ENCODE measurements at regions not wholly inside any gene's neighbourhood (a gene's known extent, or its start where the extent isn't known, plus 50 kb on each side); places are given as distances from the start of the nearest gene placed in this dataset.
"Not testable (repeated sequence)": the region's sequence is repeated elsewhere in the genome, so short reads cannot be mapped to it uniquely, and the experiment has no call there.

GRCh38 chr2:105525201-105525600, 126.3 kb upstream of the FHL2 start:
- DNase-seq, result no peak

- no peak for DNase-seq
These were observed 123.8 kb upstream of the FHL2 start for GRCh38 chr2:105522645-105523044.

GRCh38 chr2:105521616-105522015, 122.8 kb upstream of the FHL2 start:
- no peak for DNase-seq

- DNase-seq, result peak in 1 of 2 donors; percentile 29
These were observed 122.3 kb upstream of the FHL2 start for GRCh38 chr2:105521176-105521575.

- DNase-seq, result no peak
These were observed 120.7 kb upstream of the FHL2 start for GRCh38 chr2:105519516-105519915.

- DNase-seq, result no peak
These were observed 120.0 kb upstream of the FHL2 start for GRCh38 chr2:105518897-105519296.

- DNase-seq, result no peak
These were observed 119.2 kb upstream of the FHL2 start for GRCh38 chr2:105517814-105518705.

GRCh38 chr2:105515581-105516415, 116.9 kb upstream of the FHL2 start:
- DNase-seq, result no peak

- DNase-seq, result no peak
These were observed 115.7 kb upstream of the FHL2 start for GRCh38 chr2:105514576-105514975.

GRCh38 chr2:105510761-105511528, 112.1 kb upstream of the FHL2 start:
- no peak for DNase-seq

- no peak for DNase-seq
These were observed 110.6 kb upstream of the FHL2 start for GRCh38 chr2:105509269-105510086.

- DNase-seq, result not testable (repeated sequence)
These were observed 108.0 kb upstream of the FHL2 start for GRCh38 chr2:105506860-105507259.

- DNase-seq, result no peak
These were observed 105.6 kb upstream of the FHL2 start for GRCh38 chr2:105504459-105504858.

- no peak for DNase-seq
These were observed 103.9 kb upstream of the FHL2 start for GRCh38 chr2:105502625-105503334.

GRCh38 chr2:105498281-105498846, 99.5 kb upstream of the FHL2 start:
- DNase-seq, result no peak

- DNase-seq, result no peak
These were observed 98.2 kb upstream of the FHL2 start for GRCh38 chr2:105497094-105497493.

GRCh38 chr2:105496271-105496670, 97.4 kb upstream of the FHL2 start:
- DNase-seq, result no peak

GRCh38 chr2:105494683-105495425, 96.0 kb upstream of the FHL2 start:
- DNase-seq, result no peak

- DNase-seq, result no peak
These were observed 92.1 kb upstream of the FHL2 start for GRCh38 chr2:105490956-105491355.

- DNase-seq, result no peak
These were observed 91.4 kb upstream of the FHL2 start for GRCh38 chr2:105490204-105490603.
